C4-2B (cell line): ENCODE measurements at regions not wholly inside any gene's neighbourhood (a gene's known extent, or its start where the extent isn't known, plus 50 kb on each side); places are given as distances from the start of the nearest gene placed in this dataset.

Experiments used
- H3K27ac ChIP-seq: fragments of 450-650 bp; 2 replicates; pipeline ENCODE4 v1.5.1; 2017
- CTCF ChIP-seq: fragments of 450-650 bp; conservative IDR thresholded peaks from 2 replicates; pipeline ENCODE4 v1.5.1; 2017; ENCODE audit warnings: mild to moderate bottlenecking
- ZFX ChIP-seq: fragments of 450-650 bp; IDR thresholded peaks from 2 replicates; pipeline ENCODE4 v1.6.1; 2017

GRCh38 chr9:22595805-22596204 lies 149.2 kb downstream of the DMRTA1 start:
- TF ChIP-seq ZFX (no peak), CTCF (no peak)
- H3K27ac ChIP-seq, result no peak overlapping the region

- H3K27ac ChIP-seq, result no peak overlapping the region
- TF ChIP-seq CTCF, result no peak
- TF ChIP-seq ZFX, result no peak
These were observed 170.5 kb downstream of the DMRTA1 start for GRCh38 chr9:22617156-22617555.

GRCh38 chr9:22622815-22623214 lies 176.2 kb downstream of the DMRTA1 start:
- no peak overlapping the region for H3K27ac ChIP-seq
- TF ChIP-seq CTCF, result no peak
- no peak for TF ChIP-seq ZFX

GRCh38 chr9:22623236-22623635 lies 176.6 kb downstream of the DMRTA1 start:
- H3K27ac ChIP-seq, result no peak overlapping the region
- TF ChIP-seq ZFX, result no peak
- no peak for TF ChIP-seq CTCF

GRCh38 chr9:22625540-22625939 lies 178.9 kb downstream of the DMRTA1 start:
- TF ChIP-seq CTCF (no peak), ZFX (no peak)
- H3K27ac ChIP-seq, result no peak overlapping the region

- H3K27ac ChIP-seq, result no peak overlapping the region
- TF ChIP-seq ZFX (no peak), CTCF (no peak)
These were observed 196.9 kb downstream of the DMRTA1 start for GRCh38 chr9:22643541-22643940.

- H3K27ac ChIP-seq, result no peak overlapping the region
- TF ChIP-seq ZFX (no peak), CTCF (no peak)
These were observed 199.3 kb downstream of the DMRTA1 start for GRCh38 chr9:22645893-22646292.
